CD14-positive monocyte (primary cell): ENCODE measurements at regions not wholly inside any gene's neighbourhood (a gene's known extent, or its start where the extent isn't known, plus 50 kb on each side); places are given as distances from the start of the nearest gene placed in this dataset.

Experiments used
- DNase-seq, 3 donors: peaks; one replicate each; pipeline ENCODE4 v3.0.0-alpha.2; 2011 to 2022
- H2AFZ ChIP-seq: 2 replicates; pipeline ENCODE4 v1.6.0; 2012; ENCODE audit warnings: mild to moderate bottlenecking, low read depth, low read length, inconsistent platforms; ENCODE audit not compliant: insufficient read depth, poor library complexity, severe bottlenecking
- H3K27ac ChIP-seq, 2 donors: 1 replicate in 1 of 2; 2 replicates in 1 of 2; pipeline ENCODE4 v1.5.1; 2012 to 2013; ENCODE audit warnings: low read length in 2 of 2, control low read depth in 1 of 2, inconsistent platforms in 1 of 2, low read depth in 1 of 2, mild to moderate bottlenecking in 1 of 2
- H3K27me3 ChIP-seq, 2 donors: one replicate each; pipeline versions ENCODE4 v1.6.0 to v1.6.1; 2011 to 2013; ENCODE audit warnings: low read length in 2 of 2; ENCODE audit not compliant: control insufficient read depth in 2 of 2, insufficient read depth in 2 of 2
- H3K36me3 ChIP-seq, 2 donors: replicated peaks in 1 of 2; 1 replicate in 1 of 2; 2 replicates in 1 of 2; pipeline versions ENCODE4 v1.5.1 to v1.6.1; 2012 to 2013; ENCODE audit warnings: low read length in 2 of 2, control low read depth in 1 of 2, inconsistent platforms in 1 of 2, mild to moderate bottlenecking in 1 of 2; ENCODE audit not compliant: insufficient read depth in 2 of 2, control insufficient read depth in 1 of 2
- H3K4me1 ChIP-seq, 2 donors: 1 replicate in 1 of 2; 2 replicates in 1 of 2; pipeline versions ENCODE4 v1.5.1 to v1.6.1; 2012 to 2013; ENCODE audit warnings: low read length in 2 of 2, control low read depth in 1 of 2, inconsistent platforms in 1 of 2, mild to moderate bottlenecking in 1 of 2, moderate library complexity in 1 of 2; ENCODE audit not compliant: insufficient read depth in 2 of 2, control insufficient read depth in 1 of 2
- H3K4me2 ChIP-seq: replicated peaks from 2 replicates; pipeline ENCODE3; 2012; ENCODE audit warnings: low read length, moderate library complexity, mild to moderate bottlenecking; ENCODE audit not compliant: poor library complexity, severe bottlenecking; ENCODE audit errors: extremely low read depth
- H3K4me3 ChIP-seq, 3 experiments: fragments of 200-600 bp in 1 of 3; sonication (generic) in 1 of 3; replicated peaks in 1 of 3; 1 replicate in 2 of 3; 2 replicates in 1 of 3; pipeline ENCODE4 v1.5.1; 2011 to 2013; ENCODE audit warnings: low read length in 3 of 3, mild to moderate bottlenecking in 3 of 3, control low read depth in 2 of 3, low read depth in 2 of 3, inconsistent platforms in 1 of 3, moderate library complexity in 1 of 3
- H3K79me2 ChIP-seq: 2 replicates; pipeline ENCODE4 v1.6.0; 2012; ENCODE audit warnings: mild to moderate bottlenecking, control low read depth, inconsistent platforms, low read length, moderate library complexity; ENCODE audit not compliant: insufficient read depth
- H3K9ac ChIP-seq: 2 replicates; pipeline ENCODE4 v1.6.0; 2017; ENCODE audit warnings: low read length, mild to moderate bottlenecking; ENCODE audit not compliant: insufficient read depth, poor library complexity, severe bottlenecking
- H3K9me3 ChIP-seq, 2 donors: replicated peaks in 1 of 2; 1 replicate in 1 of 2; 2 replicates in 1 of 2; pipeline versions ENCODE4 v1.5.1 to v1.6.1; 2012 to 2013; ENCODE audit warnings: low read length in 2 of 2, control low read depth in 1 of 2; ENCODE audit not compliant: control insufficient read depth in 1 of 2, insufficient read depth in 1 of 2
- H4K20me1 ChIP-seq: 2 replicates; pipeline ENCODE4 v1.6.0; 2012; ENCODE audit warnings: mild to moderate bottlenecking, low read length, control low read depth, moderate library complexity; ENCODE audit not compliant: insufficient read depth
- H3K27ac Mint-ChIP-seq, 7 donors: one replicate each; pipeline ENCODE4 v1.8.0; 2020; ENCODE audit warnings: mild to moderate bottlenecking in 7 of 7, mixed read lengths in 7 of 7, moderate library complexity in 6 of 7, inconsistent platforms in 2 of 7
- H3K27me3 Mint-ChIP-seq, 3 donors: one replicate each; pipeline ENCODE4 v1.8.0; 2021 to 2022; ENCODE audit warnings: low read depth in 3 of 3, mild to moderate bottlenecking in 3 of 3, mixed read lengths in 3 of 3, moderate library complexity in 3 of 3, inconsistent platforms in 1 of 3
- H3K36me3 Mint-ChIP-seq, 2 donors: one replicate each; pipeline ENCODE4 v1.8.0; 2020; ENCODE audit warnings: mixed read lengths in 2 of 2, inconsistent platforms in 1 of 2, mild to moderate bottlenecking in 1 of 2
- H3K4me1 Mint-ChIP-seq: one replicate; pipeline ENCODE4 v1.8.0; 2020; ENCODE audit warnings: mild to moderate bottlenecking, mixed read lengths
- H3K4me3 Mint-ChIP-seq, 2 donors: one replicate each; pipeline ENCODE4 v1.8.0; 2020; ENCODE audit warnings: mild to moderate bottlenecking in 2 of 2, mixed read lengths in 2 of 2, moderate library complexity in 1 of 2
- H3K9me3 Mint-ChIP-seq, 7 donors: one replicate each; pipeline ENCODE4 v1.8.0; 2020 to 2022; ENCODE audit warnings: mixed read lengths in 7 of 7, mild to moderate bottlenecking in 6 of 7, moderate library complexity in 6 of 7, inconsistent platforms in 2 of 7
- WGBS: methylation state at CpG from one replicate; pipeline ENCODE4 v1.1.5; 2013; ENCODE audit warnings: missing lambda C conversion rate; ENCODE audit not compliant: insufficient coverage; 5-methylcytosine and 5-hydroxymethylcytosine counted together
- intact Hi-C, 2 donors: fragments of 100-400 bp; cut with micrococcal nuclease; formaldehyde crosslinking; loops; one replicate each; pipeline versions ENCODE4 v1.15.0 to v1.15.1; 2023
- TF ChIP-seq, protein P1 (sequence below): fragments of 200-600 bp; IDR thresholded peaks from one replicate; pipeline ENCODE4 v1.8.0; 2022; ENCODE audit warnings: antibody characterized with exemption, mild to moderate bottlenecking

DNA sequence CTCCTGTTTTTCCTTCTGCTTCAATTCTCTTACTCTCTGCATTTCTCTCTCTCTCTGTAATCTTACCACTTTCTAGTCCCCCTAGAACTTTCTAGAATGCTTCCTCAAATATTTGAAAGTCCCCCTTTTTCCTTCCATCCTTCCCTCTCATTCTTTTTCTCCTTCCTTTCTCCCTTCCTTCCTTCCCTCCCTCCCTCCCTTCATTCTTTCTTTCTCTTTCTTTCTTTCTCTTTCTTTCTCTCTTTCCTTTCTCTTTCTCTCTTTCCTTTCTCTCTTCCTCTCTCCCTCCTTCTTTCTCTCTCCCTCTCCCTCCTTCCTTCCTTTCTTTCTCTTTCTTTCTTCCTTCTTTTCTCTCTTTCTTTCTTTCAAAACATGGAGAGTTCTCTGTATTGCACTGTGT is 201.4 kb upstream of the IGF1 start:
- intact Hi-C loops, result no loop called here
- H3K9me3 Mint-ChIP-seq, result peaks cover 0 to 6% (median 0%) of the 10 kb centered on the region in 7 donors

DNA sequence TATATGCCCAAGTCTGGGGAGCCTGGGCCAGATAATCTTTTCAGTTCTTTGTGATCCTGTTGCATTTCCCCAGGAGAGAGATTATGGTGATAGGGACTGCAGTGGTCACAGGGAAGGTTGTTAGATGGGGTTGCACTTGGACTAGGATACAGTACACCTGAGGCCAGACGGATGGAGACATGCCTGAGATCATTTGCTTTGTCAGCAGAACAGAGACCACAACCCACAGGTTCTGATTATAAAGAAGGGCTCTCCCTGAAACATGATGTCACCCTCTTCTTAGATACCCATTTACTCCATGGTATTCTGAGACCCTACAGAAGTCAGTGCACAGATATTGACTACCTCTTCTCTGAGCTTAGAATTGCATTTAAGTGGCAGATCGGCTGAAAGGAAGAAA is 200.9 kb upstream of the IGF1 start:
- Histone ChIP-seq H3K27me3 (no peaks in the 10 kb centered on the region), H3K27ac (no peak overlapping the region), H3K9ac (no peak overlapping the region), H3K4me1 (no peaks in the 10 kb centered on the region), H4K20me1 (no peaks in the 10 kb centered on the region), H3K4me2 (no peak overlapping the region), H3K9me3 (no peaks in the 10 kb centered on the region), H3K79me2 (no peaks in the 10 kb centered on the region), H3K4me3 (no peak overlapping the region), H3K36me3 (no peaks in the 10 kb centered on the region), H2AFZ (no peak overlapping the region)
- no peaks in the 10 kb centered on the region for H3K36me3 Mint-ChIP-seq
- no peaks in the 10 kb centered on the region for H3K4me1 Mint-ChIP-seq
- H3K4me3 Mint-ChIP-seq, result no peak overlapping the region
- peaks cover 0 to 3% (median 2%) of the 10 kb centered on the region in 3 donors for H3K27me3 Mint-ChIP-seq
- TF ChIP-seq, protein P1, sequence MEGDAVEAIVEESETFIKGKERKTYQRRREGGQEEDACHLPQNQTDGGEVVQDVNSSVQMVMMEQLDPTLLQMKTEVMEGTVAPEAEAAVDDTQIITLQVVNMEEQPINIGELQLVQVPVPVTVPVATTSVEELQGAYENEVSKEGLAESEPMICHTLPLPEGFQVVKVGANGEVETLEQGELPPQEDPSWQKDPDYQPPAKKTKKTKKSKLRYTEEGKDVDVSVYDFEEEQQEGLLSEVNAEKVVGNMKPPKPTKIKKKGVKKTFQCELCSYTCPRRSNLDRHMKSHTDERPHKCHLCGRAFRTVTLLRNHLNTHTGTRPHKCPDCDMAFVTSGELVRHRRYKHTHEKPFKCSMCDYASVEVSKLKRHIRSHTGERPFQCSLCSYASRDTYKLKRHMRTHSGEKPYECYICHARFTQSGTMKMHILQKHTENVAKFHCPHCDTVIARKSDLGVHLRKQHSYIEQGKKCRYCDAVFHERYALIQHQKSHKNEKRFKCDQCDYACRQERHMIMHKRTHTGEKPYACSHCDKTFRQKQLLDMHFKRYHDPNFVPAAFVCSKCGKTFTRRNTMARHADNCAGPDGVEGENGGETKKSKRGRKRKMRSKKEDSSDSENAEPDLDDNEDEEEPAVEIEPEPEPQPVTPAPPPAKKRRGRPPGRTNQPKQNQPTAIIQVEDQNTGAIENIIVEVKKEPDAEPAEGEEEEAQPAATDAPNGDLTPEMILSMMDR, result no peak
- peaks cover 0 to 6% (median 1%) of the 10 kb centered on the region in 7 donors for H3K9me3 Mint-ChIP-seq
- no peak overlapping the region for H3K27ac Mint-ChIP-seq
- intact Hi-C loops, result no loop called here
- DNase-seq, result no peak
- no CpG with 5 or more reads among the region's 2 CpGs for WGBS

More for the DNA sequence above, 201.4 kb upstream of the IGF1 start:
- Histone ChIP-seq H3K36me3 (no peaks in the 10 kb centered on the region), H2AFZ (no peak overlapping the region), H3K79me2 (no peaks in the 10 kb centered on the region), H3K4me3 (no peak overlapping the region), H3K27me3 (no peaks in the 10 kb centered on the region), H4K20me1 (no peaks in the 10 kb centered on the region), H3K4me1 (no peaks in the 10 kb centered on the region), H3K27ac (no peak overlapping the region), H3K9me3 (no peaks in the 10 kb centered on the region), H3K9ac (no peak overlapping the region), H3K4me2 (no peak overlapping the region)
- Mint-ChIP-seq H3K27me3 (peaks cover 0 to 3% (median 2%) of the 10 kb centered on the region in 3 donors), H3K4me3 (no peak overlapping the region), H3K4me1 (no peaks in the 10 kb centered on the region), H3K36me3 (no peaks in the 10 kb centered on the region), H3K27ac (no peak overlapping the region)
- no peak for DNase-seq
- TF ChIP-seq, protein P1, result no peak
